ENCODE measurements at regions not wholly inside any gene's neighbourhood (a gene's known extent, or its start where the extent isn't known, plus 50 kb on each side); places are given as distances from the start of the nearest gene placed in this dataset.

DNA sequence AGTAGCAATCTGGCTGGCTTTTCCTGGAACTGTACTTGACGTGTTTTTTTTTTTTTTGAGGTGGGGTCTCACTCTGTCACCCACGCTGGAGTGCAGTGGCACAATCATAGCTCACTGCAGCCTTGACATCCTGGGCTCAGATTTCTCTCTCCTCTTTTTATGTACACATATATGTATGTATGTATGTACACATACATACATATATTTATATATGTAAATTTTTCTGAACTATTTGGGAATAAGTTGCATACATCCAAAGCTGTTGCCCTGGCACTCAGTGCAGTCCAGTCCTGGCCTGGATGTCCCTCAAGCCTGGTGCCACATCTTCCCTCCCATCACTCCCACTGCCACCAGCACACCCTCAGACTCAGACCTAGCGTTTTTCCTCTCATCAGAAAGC, 89.0 kb upstream of the SHISA3 start:
- Histone ChIP-seq H3K4me3 (ENCODE audit: low read depth in 2 of 2, low read length in 2 of 2) (no peak overlapping the region), H3K4me1 (ENCODE audit: control insufficient read depth, insufficient read depth, low read length) (no peaks in the 10 kb centered on the region), H3K27me3 (ENCODE audit: control insufficient read depth, insufficient read depth, low read length) (no peaks in the 10 kb centered on the region), H3K9me3 (ENCODE audit: control insufficient read depth, insufficient read depth, low read depth, low read length) (no peaks in the 10 kb centered on the region), H3K36me3 (ENCODE audit: control insufficient read depth, insufficient read depth, low read length) (no peaks in the 10 kb centered on the region), H3K27ac (ENCODE audit: low read length) (no peak overlapping the region)
- ChIA-PET CTCF (no interaction called here), POLR2A (no interaction called here)
- TF ChIP-seq, protein P1, sequence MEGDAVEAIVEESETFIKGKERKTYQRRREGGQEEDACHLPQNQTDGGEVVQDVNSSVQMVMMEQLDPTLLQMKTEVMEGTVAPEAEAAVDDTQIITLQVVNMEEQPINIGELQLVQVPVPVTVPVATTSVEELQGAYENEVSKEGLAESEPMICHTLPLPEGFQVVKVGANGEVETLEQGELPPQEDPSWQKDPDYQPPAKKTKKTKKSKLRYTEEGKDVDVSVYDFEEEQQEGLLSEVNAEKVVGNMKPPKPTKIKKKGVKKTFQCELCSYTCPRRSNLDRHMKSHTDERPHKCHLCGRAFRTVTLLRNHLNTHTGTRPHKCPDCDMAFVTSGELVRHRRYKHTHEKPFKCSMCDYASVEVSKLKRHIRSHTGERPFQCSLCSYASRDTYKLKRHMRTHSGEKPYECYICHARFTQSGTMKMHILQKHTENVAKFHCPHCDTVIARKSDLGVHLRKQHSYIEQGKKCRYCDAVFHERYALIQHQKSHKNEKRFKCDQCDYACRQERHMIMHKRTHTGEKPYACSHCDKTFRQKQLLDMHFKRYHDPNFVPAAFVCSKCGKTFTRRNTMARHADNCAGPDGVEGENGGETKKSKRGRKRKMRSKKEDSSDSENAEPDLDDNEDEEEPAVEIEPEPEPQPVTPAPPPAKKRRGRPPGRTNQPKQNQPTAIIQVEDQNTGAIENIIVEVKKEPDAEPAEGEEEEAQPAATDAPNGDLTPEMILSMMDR (IDR thresholded peaks at IDR 0.05): no peak
- TF ChIP-seq POLR2AphosphoS5 (IDR thresholded peaks at IDR 0.05; ENCODE audit: low read depth, low read length): no peak
- TF ChIP-seq SIN3A (IDR thresholded peaks at IDR 0.05; ENCODE audit: borderline replicate concordance, insufficient read depth, low read depth, low read length): no peak
- TF ChIP-seq TCF7L2 (IDR thresholded peaks at IDR 0.05; ENCODE audit: low read depth, low read length): no peak
- TF ChIP-seq, protein P2, sequence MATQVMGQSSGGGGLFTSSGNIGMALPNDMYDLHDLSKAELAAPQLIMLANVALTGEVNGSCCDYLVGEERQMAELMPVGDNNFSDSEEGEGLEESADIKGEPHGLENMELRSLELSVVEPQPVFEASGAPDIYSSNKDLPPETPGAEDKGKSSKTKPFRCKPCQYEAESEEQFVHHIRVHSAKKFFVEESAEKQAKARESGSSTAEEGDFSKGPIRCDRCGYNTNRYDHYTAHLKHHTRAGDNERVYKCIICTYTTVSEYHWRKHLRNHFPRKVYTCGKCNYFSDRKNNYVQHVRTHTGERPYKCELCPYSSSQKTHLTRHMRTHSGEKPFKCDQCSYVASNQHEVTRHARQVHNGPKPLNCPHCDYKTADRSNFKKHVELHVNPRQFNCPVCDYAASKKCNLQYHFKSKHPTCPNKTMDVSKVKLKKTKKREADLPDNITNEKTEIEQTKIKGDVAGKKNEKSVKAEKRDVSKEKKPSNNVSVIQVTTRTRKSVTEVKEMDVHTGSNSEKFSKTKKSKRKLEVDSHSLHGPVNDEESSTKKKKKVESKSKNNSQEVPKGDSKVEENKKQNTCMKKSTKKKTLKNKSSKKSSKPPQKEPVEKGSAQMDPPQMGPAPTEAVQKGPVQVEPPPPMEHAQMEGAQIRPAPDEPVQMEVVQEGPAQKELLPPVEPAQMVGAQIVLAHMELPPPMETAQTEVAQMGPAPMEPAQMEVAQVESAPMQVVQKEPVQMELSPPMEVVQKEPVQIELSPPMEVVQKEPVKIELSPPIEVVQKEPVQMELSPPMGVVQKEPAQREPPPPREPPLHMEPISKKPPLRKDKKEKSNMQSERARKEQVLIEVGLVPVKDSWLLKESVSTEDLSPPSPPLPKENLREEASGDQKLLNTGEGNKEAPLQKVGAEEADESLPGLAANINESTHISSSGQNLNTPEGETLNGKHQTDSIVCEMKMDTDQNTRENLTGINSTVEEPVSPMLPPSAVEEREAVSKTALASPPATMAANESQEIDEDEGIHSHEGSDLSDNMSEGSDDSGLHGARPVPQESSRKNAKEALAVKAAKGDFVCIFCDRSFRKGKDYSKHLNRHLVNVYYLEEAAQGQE (IDR thresholded peaks at IDR 0.05; ENCODE audit: insufficient read depth in 1 of 2, low read depth in 2 of 2, low read length in 1 of 2): no peak
- intact Hi-C loops (cut with micrococcal nuclease; ENCODE audit: unreplicated experiment): no loop called here
- in situ Hi-C loops (cut with HindIII; ENCODE audit: low pct_unique_long_range_greater_than_20kb, low sequenced_read_pairs): no loop called here
- no TSS peak for BruUV-seq (replicated peaks)
- DNase-seq (ENCODE audit: low read depth, low spot score) (no peak), ATAC-seq (no peak)

DNA sequence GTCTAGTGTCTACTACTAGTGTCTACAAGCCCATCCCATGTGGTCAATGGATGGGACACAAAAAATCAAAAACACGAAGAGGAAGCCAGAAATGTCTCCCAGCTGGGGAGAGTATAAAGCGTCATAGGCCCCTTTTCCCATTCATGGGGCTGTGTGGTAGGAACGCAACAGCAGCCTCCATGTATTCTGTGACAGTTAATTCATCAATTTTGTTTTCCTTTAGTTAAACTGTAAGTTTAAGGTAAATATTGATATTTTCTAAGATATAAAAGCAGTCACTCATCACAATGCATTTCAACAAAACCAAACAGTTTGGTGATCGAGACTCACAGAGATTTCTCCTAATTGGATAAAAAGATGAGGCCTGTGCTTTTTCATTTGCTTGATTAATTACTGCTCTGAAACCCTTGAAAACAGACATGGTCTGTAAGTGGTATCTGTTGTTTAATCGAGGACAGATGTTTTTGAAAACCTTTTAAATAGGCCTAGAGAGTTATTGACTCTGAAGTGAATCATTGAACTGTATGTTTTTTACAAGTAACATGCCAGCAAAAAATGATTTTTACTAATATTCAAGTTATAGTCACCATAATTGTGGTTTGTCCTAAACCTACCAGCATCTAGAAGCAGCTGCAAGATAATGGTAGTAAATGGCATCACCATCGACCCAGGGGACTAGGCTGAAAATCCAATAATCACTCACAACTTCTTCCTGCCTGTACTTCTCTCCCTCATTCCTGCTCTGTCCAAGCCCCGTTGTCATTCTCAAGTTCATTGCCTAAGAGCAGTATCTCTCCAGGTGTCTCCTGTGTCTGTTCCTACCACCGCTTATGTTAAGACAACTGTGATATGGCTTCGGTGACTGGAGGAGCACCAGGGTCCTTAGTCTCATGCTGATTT, 87.7 kb upstream of the SHISA3 start:
- CTCF ChIA-PET: no interaction called here
- no TSS peak for BruUV-seq (replicated peaks)
- Histone ChIP-seq H3K36me3 (ENCODE audit: control insufficient read depth, insufficient read depth, low read length) (no peaks in the 10 kb centered on the region), H3K4me3 (ENCODE audit: low read depth in 2 of 2, low read length in 2 of 2) (no peak overlapping the region), H3K4me1 (ENCODE audit: control insufficient read depth, insufficient read depth, low read length) (no peaks in the 10 kb centered on the region), H3K27me3 (ENCODE audit: control insufficient read depth, insufficient read depth, low read length) (no peaks in the 10 kb centered on the region), H3K9me3 (ENCODE audit: control insufficient read depth, insufficient read depth, low read depth, low read length) (no peaks in the 10 kb centered on the region), H3K27ac (ENCODE audit: low read length) (no peak overlapping the region)
- in situ Hi-C loops (cut with HindIII; ENCODE audit: low pct_unique_long_range_greater_than_20kb, low sequenced_read_pairs): no loop called here
- intact Hi-C loops (cut with micrococcal nuclease; ENCODE audit: unreplicated experiment): no loop called here
- ATAC-seq: no peak
- POLR2A ChIA-PET: no interaction called here
- DNase-seq (ENCODE audit: low read depth, low spot score): no peak
- TF ChIP-seq SIN3A (IDR thresholded peaks at IDR 0.05; ENCODE audit: borderline replicate concordance, insufficient read depth, low read depth, low read length): no peak
- TF ChIP-seq TCF7L2 (IDR thresholded peaks at IDR 0.05; ENCODE audit: low read depth, low read length): no peak
- TF ChIP-seq, protein P2 (IDR thresholded peaks at IDR 0.05; ENCODE audit: insufficient read depth in 1 of 2, low read depth in 2 of 2, low read length in 1 of 2): no peak
- no peak for TF ChIP-seq POLR2AphosphoS5 (IDR thresholded peaks at IDR 0.05; ENCODE audit: low read depth, low read length)
- TF ChIP-seq, protein P1 (IDR thresholded peaks at IDR 0.05): no peak

Measured in Panc1 (cell line).